ENCODE measurements at regions not wholly inside any gene's neighbourhood (a gene's known extent, or its start where the extent isn't known, plus 50 kb on each side); places are given as distances from the start of the nearest gene placed in this dataset.
A peak's percentile ranks its signal among the peaks of the same experiment; 100 is the strongest.
"Not testable (repeated sequence)": the region's sequence is repeated elsewhere in the genome, so short reads cannot be mapped to it uniquely, and the experiment has no call there.

DNA sequence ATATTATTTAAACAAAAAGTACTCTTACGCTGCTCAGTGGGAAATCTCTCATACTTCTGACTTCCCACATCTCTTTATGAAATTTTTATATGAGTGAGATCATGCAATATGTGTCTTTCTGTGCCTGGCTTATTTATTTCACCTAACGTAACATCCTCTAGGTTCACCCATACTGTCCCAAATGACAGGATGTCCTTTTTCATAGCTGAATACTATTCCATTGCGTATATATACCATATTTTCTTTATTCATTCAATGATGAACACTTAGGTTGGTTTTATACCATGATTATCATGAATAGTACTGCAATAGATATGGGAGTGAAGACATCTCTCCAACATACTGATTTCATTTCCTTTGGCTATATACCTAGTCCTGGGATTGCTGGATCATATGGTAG lies 57.8 kb upstream of the TPP2 start:
- no peak for DNase-seq (ENCODE audit: low read depth, low spot score)
- H3K27ac ChIP-seq, result no peak overlapping the region

- H3K27ac ChIP-seq, result no peak overlapping the region
- no peak for DNase-seq (ENCODE audit: low read depth, low spot score)
These were observed 59.9 kb upstream of the TPP2 start for GRCh38 chr13:102536695-102537485.

- no peak overlapping the region for H3K27ac ChIP-seq
- no peak for DNase-seq (ENCODE audit: low read depth, low spot score)
These were observed 60.6 kb upstream of the TPP2 start for GRCh38 chr13:102536196-102536595.

DNA sequence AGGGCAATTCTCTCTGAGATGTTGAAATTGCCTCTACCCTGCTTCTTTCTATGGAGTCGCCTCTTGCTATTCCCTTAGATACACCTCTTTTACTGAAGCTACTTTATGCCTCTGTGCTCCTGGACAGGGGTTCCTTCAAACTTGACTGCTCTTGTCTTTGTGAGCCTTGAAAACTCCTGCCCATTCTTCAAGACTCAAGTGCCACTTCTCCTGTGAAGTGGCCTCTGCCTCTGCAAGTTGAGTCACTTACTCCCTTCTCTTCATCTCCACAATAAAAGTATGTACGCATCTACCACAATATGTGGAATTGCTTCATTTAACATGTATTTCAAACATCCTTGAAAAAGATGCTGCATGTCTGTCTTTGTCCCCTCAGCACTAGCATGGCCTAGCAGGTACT lies 66.0 kb upstream of the TPP2 start:
- no peak for DNase-seq (ENCODE audit: low read depth, low spot score)
- no peak overlapping the region for H3K27ac ChIP-seq

- not testable (repeated sequence) for DNase-seq (ENCODE audit: low read depth, low spot score)
These were observed 74.5 kb upstream of the TPP2 start for GRCh38 chr13:102522251-102522650.

DNA sequence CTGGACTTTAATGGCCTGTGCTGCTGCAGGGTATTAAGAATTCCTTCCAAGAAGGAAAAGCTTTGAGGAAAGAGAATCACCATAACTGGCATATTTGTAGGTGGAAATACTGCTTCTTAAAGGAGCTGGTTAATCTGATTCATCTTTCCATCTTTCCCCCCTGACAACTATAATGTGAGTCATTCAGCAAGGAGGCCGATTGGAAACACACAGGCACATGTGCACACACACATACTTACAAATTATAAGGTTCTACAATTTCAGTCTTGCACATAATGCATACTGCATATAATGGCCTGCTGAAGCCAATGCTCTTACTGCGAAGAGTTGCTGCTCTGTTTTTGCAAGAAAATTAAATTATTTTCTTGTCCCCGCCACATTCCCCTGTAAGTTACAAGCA lies 78.8 kb upstream of the TPP2 start:
- DNase-seq (ENCODE audit: low read depth, low spot score), result no peak
- H3K27ac ChIP-seq, result no peak overlapping the region

More at GRCh38 chr13:102522251-102522650, 74.5 kb upstream of the TPP2 start:
- H3K27ac ChIP-seq, result not testable (repeated sequence)

DNA sequence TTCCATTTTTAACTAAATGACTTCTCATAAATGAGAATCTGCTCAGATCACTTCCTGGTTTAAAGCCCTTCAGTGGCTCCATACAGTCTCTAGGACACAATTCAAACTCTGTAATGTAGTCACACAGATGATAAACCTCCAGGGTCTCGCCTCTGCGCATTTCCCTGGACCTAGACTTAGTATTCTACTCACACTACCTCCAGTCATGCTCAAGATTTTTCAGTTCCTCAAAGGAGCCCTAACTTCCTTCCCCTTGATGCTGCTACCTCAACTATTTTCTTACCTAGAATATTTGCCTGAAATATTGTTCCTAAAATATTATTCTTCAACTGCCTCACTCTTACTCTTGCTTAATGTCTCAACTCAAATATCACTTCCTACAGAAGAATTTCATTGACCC lies 86.7 kb upstream of the TPP2 start:
- DNase-seq (ENCODE audit: low read depth, low spot score), result no peak

DNA sequence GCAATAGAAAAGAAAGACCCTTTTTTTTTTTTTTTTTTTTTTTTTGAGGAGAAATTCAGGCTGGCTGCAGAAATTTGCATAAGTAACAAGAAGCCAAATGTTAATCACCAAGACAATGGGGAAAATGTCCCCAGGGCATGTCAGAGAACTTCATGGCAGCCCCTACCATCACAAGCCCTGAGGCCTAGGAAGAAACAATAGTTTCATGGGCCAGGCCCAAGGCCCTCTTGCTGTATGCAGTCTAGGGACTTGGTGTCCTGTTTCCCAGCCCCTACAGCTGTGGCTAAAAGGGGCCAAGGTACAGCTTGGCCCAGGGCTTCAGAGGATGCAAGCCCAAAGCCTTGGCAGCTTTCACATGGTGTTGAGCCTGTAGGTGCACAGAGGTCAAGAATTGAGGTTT lies 88.4 kb upstream of the TPP2 start:
- DNase-seq (ENCODE audit: low read depth, low spot score), result no peak
- no peak overlapping the region for H3K27ac ChIP-seq

More for the DNA sequence above, 86.7 kb upstream of the TPP2 start:
- H3K27ac ChIP-seq, result no peak overlapping the region

GRCh38 chr13:102504002-102504401 lies 92.8 kb upstream of the TPP2 start:
- no peak for DNase-seq (ENCODE audit: low read depth, low spot score)
- H3K27ac ChIP-seq, result no peak overlapping the region

- DNase-seq (ENCODE audit: low read depth, low spot score), result no peak
- H3K27ac ChIP-seq, result no peak overlapping the region
These were observed 93.8 kb upstream of the FGF14 start for GRCh38 chr13:102495663-102496062.

DNA sequence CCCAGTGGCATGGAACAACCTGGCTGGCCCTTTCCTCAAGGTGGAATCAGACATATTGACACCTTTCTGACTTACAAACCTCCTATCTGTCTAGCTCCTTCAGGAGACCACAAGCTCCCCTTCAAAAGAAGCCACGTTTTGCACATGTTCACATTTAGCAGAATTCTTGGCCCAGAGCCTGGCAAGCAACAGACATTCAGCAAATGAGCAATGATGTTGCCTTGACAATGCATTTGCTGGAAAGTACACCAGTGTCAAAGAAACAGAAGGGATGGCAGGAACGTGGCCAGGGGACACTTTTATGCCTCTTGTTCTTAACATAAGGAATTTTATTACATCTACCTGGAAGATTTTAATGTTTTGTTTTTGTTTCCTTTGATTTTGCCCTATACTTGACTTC lies 85.5 kb upstream of the FGF14 start:
- H3K27ac ChIP-seq, result no peak overlapping the region
- no peak for DNase-seq (ENCODE audit: low read depth, low spot score)

DNA sequence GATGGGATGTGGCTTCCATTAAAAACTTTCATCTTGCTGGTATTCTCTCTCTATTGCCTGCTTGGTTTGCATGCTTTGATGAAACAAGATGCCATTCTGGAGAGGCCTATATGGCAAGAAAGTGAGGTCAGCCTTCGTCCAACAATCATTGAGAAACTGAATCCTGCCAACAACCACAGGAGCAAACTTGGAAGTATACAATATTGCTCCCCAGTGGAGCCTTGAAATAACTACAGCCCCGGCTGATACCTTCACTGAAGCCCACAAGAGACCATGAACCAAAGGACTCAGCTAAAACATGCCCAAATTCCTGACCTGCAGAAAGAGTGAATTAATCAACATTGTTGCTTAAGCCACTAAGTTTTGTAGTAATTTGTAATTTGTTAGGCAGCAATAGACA lies 82.5 kb upstream of the FGF14 start:
- DNase-seq (ENCODE audit: low read depth, low spot score), result no peak

DNA sequence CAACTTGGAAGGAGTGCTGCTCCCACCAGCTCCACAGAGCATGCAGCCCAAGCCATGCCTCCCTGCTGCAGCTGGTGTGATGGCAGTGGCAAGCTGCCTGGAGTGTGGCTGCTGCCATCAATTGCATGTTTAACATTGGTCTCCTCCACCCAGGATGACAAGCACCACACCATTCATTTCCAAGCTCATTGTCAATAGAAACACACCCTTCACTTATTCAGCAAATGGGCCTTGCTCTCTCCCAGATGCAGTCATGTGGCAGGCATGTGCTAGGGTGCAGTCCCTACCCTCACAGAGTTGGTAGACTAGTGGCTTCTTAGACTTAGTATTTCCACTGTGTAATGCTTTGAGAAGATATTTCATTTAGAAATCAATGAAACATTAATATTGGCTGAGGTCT lies 70.8 kb upstream of the FGF14 start:
- peak; percentile 5 for DNase-seq (ENCODE audit: low read depth, low spot score)
- H3K27ac ChIP-seq, result no peak overlapping the region

More for the DNA sequence above, 82.5 kb upstream of the FGF14 start:
- H3K27ac ChIP-seq, result no peak overlapping the region

DNA sequence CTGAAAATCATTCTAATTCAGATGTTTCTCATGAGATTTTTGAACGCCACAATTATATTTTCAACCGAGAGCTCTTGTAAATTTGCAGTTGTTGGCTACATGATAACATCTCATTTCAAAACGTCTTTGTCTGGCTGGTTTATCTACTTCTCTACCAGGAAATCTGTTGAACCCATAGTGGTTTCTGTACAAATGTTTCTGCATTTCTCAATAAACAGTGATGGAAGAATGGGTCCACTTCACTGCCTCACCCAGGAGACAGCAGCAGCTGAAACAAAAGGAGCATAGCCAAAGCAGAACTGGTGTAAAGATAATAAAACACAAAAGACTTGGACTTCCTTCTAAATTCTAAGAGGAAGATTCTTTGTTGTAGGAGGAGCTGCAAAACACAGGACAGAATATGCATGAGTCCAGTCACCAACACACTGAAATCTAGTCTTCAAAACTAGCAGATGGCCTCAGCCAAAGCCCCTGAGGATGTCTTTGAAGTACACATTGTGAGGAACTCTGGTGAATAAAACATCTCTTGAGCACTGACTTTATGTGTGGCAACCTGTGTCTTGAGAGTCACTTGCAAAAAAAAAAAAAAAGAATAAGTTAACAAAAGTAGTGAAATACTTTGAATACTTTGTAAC lies 68.6 kb upstream of the FGF14 start:
- H3K27ac ChIP-seq, result no peak overlapping the region
- DNase-seq (ENCODE audit: low read depth, low spot score), result no peak

DNA sequence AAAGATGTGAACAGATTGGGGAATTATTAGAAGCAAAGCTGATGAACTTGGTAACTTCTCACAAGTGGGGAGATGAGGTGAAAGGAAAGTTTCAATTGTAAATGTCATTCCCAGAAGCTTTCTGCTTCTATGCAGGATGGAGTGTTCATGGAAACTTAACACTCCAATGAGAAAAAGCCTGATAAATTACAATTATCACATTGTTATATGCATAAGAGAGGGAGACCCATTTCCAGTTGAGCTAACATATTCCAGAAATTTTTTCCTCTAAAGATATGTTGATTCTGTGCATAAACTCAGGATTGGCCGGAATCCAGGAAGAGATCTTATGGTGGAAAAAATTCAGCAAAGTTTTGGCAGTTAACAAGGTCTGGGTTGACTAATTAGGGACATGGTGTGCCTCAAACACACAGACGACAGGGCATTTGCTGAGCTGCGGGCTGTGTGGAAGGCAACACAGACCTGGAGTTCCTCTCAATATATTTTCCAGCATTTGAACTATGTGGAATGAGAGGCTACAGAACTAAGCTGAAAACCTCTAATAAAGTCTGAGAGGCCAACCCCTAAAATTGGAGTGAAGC lies 64.9 kb upstream of the FGF14 start:
- no peak for DNase-seq (ENCODE audit: low read depth, low spot score)

DNA sequence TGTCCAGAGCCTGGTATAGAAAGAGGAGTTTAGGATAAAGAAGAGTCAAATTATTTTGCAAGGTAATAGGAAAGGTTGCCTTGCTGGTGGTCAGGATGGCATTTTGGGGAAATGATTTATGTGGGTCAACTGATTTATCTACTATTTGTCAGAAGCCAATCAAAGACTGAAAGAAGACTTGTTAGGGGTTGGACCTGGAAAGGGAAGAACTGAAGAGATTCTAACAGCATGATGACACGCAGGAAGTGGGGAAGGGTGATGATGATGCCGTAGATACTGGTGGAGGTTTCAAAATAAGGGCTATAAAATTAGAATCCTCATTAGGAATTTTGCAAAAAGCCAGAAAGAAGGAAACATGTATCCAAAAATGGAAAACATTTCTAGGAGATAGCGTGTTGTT lies 60.7 kb upstream of the FGF14 start:
- no peak overlapping the region for H3K27ac ChIP-seq
- no peak for DNase-seq (ENCODE audit: low read depth, low spot score)

More for the DNA sequence above, 64.9 kb upstream of the FGF14 start:
- H3K27ac ChIP-seq, result no peak overlapping the region

DNA sequence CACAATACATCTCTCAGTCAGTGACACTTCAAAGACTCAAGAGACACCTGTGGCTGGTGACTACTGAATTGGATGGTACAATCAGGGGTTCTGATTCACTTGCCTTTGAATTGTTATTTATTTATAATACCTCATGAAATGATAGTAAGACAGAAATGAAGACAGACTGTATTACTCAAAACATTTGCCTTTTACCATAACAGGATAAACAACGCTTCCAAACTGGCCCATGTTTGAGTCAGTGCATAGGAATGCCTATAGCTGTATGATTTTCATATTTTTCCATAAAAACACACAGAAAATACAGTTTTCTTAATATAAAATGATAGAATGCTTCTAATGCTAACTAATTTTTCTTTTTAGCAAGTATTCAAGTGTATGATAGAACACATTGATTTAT lies 59.5 kb upstream of the FGF14 start:
- no peak overlapping the region for H3K27ac ChIP-seq
- DNase-seq (ENCODE audit: low read depth, low spot score), result no peak

- DNase-seq (ENCODE audit: low read depth, low spot score), result no peak
These were observed 59.0 kb upstream of the FGF14 start for GRCh38 chr13:102460806-102461205.

GRCh38 chr13:102452836-102453235 lies 51.0 kb upstream of the FGF14 start:
- no peak overlapping the region for H3K27ac ChIP-seq
- DNase-seq (ENCODE audit: low read depth, low spot score), result no peak

More at GRCh38 chr13:102460806-102461205, 59.0 kb upstream of the FGF14 start:
- H3K27ac ChIP-seq, result no peak overlapping the region

All from epithelial cell of prostate (primary cell).